ENCODE measurements at regions not wholly inside any gene's neighbourhood (a gene's known extent, or its start where the extent isn't known, plus 50 kb on each side); places are given as distances from the start of the nearest gene placed in this dataset.

DNA sequence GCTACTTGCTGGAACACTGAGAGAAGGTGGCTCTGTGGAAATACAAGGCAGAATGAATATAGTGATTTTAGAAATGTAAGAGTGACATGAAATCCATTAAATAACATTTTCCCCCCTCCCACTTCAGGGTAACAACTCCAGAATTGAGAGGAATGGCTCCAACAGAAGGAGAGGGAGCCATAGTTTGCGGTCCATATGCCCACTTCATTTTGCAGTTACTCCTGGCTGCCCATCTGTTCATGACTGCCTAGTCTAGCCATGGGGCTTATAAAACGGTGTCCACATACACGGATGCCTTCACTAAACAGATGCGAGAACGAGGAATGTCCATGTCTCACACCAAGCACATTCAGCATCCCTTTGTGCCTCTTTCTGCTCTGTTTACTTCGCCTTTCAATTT is 186.7 kb downstream of the TMEM38B start:
- Histone ChIP-seq H2BK15ac (ENCODE audit: low read depth, low read length) (no peak overlapping the region), H2BK5ac (ENCODE audit: insufficient read length, low read length) (no peak overlapping the region), H3K23me2 (ENCODE audit: insufficient read length, low read depth, low read length, poor library complexity, severe bottlenecking) (no peaks in the 10 kb centered on the region), H2BK20ac (ENCODE audit: low read depth, low read length, poor library complexity, severe bottlenecking) (no peak overlapping the region), H3K23ac (ENCODE audit: insufficient read length, low read depth, low read length) (no peak overlapping the region), H2BK12ac (ENCODE audit: insufficient read length, low read depth, low read length) (no peak overlapping the region), H3K27me3 (ENCODE audit: insufficient read depth, low read length) (no peaks in the 10 kb centered on the region), H3K4me1 (ENCODE audit: insufficient read depth, low read length) (no peaks in the 10 kb centered on the region), H4K8ac (replicated peaks; ENCODE audit: insufficient read length, low read depth, low read length) (no peak overlapping the region), H3K27ac (ENCODE audit: insufficient read length, low read depth, low read length) (no peak overlapping the region), H3T11ph (ENCODE audit: low read length) (no peak overlapping the region), H4K20me1 (ENCODE audit: control insufficient read depth, insufficient read depth, insufficient read length) (no peaks in the 10 kb centered on the region), H3K4me2 (ENCODE audit: insufficient read depth, insufficient read length, low read length) (no peak overlapping the region), H4K5ac (ENCODE audit: insufficient read length, low read depth, low read length) (no peak overlapping the region), H3K79me1 (ENCODE audit: insufficient read depth, low read depth, low read length, poor library complexity, severe bottlenecking) (no peaks in the 10 kb centered on the region), H2BK120ac (ENCODE audit: low read depth, low read length, poor library complexity, severe bottlenecking) (no peak overlapping the region), H3K9me3 (ENCODE audit: control insufficient read depth, low read depth, low read length) (no peaks in the 10 kb centered on the region), H3K9ac (ENCODE audit: extremely low read depth, insufficient read length, low read length) (no peak overlapping the region), H2AK5ac (ENCODE audit: insufficient read length, low read length) (no peak overlapping the region), H3K56ac (ENCODE audit: insufficient read length, low read depth, low read length) (no peak overlapping the region), H3K18ac (ENCODE audit: insufficient read length, low read depth, low read length) (no peak overlapping the region), H2AFZ (ENCODE audit: low read length) (no peak overlapping the region), H4K91ac (ENCODE audit: insufficient read length, low read depth, low read length) (no peak overlapping the region), H3K4ac (ENCODE audit: low read depth, low read length) (no peak overlapping the region), H3K14ac (ENCODE audit: insufficient read depth, low read length) (no peak overlapping the region), H3K79me2 (ENCODE audit: insufficient read depth, low read length) (no peaks in the 10 kb centered on the region)
- Mint-ChIP-seq H3K9me3 (no peaks in the 10 kb centered on the region), H3K27ac (no peak overlapping the region), H3K4me3 (no peak overlapping the region), H3K27me3 (ENCODE audit: low read depth) (no peaks in the 10 kb centered on the region), H3K4me1 (peaks cover 10% of the 10 kb centered on the region in 2 experiments; a peak in 3 of 4 replicates), H3K36me3 (ENCODE audit: insufficient read depth in 1 of 3, low read depth in 3 of 3) (no peaks in the 10 kb centered on the region)
- WGBS (ENCODE audit: extremely low coverage, insufficient read length, low lambda C conversion rate), result no CpG with 5 or more reads among the region's 6 CpGs
- DNase-seq, result no peak
- TF ChIP-seq, protein P1, sequence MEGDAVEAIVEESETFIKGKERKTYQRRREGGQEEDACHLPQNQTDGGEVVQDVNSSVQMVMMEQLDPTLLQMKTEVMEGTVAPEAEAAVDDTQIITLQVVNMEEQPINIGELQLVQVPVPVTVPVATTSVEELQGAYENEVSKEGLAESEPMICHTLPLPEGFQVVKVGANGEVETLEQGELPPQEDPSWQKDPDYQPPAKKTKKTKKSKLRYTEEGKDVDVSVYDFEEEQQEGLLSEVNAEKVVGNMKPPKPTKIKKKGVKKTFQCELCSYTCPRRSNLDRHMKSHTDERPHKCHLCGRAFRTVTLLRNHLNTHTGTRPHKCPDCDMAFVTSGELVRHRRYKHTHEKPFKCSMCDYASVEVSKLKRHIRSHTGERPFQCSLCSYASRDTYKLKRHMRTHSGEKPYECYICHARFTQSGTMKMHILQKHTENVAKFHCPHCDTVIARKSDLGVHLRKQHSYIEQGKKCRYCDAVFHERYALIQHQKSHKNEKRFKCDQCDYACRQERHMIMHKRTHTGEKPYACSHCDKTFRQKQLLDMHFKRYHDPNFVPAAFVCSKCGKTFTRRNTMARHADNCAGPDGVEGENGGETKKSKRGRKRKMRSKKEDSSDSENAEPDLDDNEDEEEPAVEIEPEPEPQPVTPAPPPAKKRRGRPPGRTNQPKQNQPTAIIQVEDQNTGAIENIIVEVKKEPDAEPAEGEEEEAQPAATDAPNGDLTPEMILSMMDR (conservative IDR thresholded peaks at IDR 0.05), result no peak

All from H9 (cell line).